Tibial artery (tissue), 4 donors: ENCODE measurements at regions not wholly inside any gene's neighbourhood (a gene's known extent, or its start where the extent isn't known, plus 50 kb on each side); places are given as distances from the start of the nearest gene placed in this dataset.

Experiments
- DNase-seq, 2 donors: peaks; one replicate each; pipeline ENCODE4 v3.0.0-alpha.2; 2019
- H3K27ac ChIP-seq, 2 donors: fragments of 200-600 bp; sonication (generic) in 1 of 2; 1 replicate in 1 of 2; 2 replicates in 1 of 2; pipeline ENCODE4 v1.5.1; 2018 to 2019; ENCODE audit warnings: mild to moderate bottlenecking in 1 of 2
- H3K27me3 ChIP-seq, 2 donors: fragments of 200-600 bp; sonication (generic) in 1 of 2; one replicate each; pipeline versions ENCODE4 v1.5.1 to v1.6.0; 2016 to 2019
- H3K36me3 ChIP-seq, 3 donors: fragments of 200-600 bp; sonication (generic) in 2 of 3; one replicate each; pipeline ENCODE4 v1.5.1; 2016 to 2019; ENCODE audit warnings: mild to moderate bottlenecking in 2 of 3
- H3K4me1 ChIP-seq, 4 donors: fragments of 200-600 bp; sonication (generic) in 2 of 4; 1 replicate in 3 of 4; 2 replicates in 1 of 4; pipeline ENCODE4 v1.5.1; 2016 to 2019
- H3K4me3 ChIP-seq, 2 donors: fragments of 200-600 bp; sonication (generic) in 1 of 2; 1 replicate in 1 of 2; 2 replicates in 1 of 2; pipeline ENCODE4 v1.5.1; 2018 to 2019; ENCODE audit warnings: mild to moderate bottlenecking in 2 of 2
- H3K9me3 ChIP-seq, 3 donors: fragments of 200-600 bp; sonication (generic) in 1 of 3; one replicate each; pipeline ENCODE4 v1.5.1; 2016 to 2019
- CTCF ChIP-seq, 2 experiments: fragments of 200-600 bp in 1 of 2; fragments of 450-650 bp in 1 of 2; IDR thresholded peaks; one replicate each; pipeline ENCODE4 v1.5.1; 2017 to 2019; ENCODE audit warnings: antibody characterized with exemption in 2 of 2, mild to moderate bottlenecking in 1 of 2, moderate library complexity in 1 of 2
- intact Hi-C: fragments of 100-400 bp; cut with DNase I; formaldehyde crosslinking; loops from one replicate; pipeline ENCODE4 v1.15.0; 2023; ENCODE audit warnings: low total_unique reads

GRCh38 chr16:35734728-35735402 lies 2275.5 kb downstream of the TP53TG3F start:
- Histone ChIP-seq H3K27me3 (no peaks in the 10 kb centered on the region), H3K4me3 (no peak overlapping the region), H3K9me3 (no peaks in the 10 kb centered on the region), H3K4me1 (no peaks in the 10 kb centered on the region), H3K36me3 (no peaks in the 10 kb centered on the region), H3K27ac (no peak overlapping the region)
- no peak for DNase-seq
- intact Hi-C loops: no loop called here
- no peak for TF ChIP-seq CTCF (IDR thresholded peaks at IDR 0.05)

- Histone ChIP-seq H3K4me3 (no peak overlapping the region), H3K36me3 (no peaks in the 10 kb centered on the region), H3K27me3 (no peaks in the 10 kb centered on the region), H3K27ac (no peak overlapping the region), H3K9me3 (no peaks in the 10 kb centered on the region), H3K4me1 (no peaks in the 10 kb centered on the region)
- intact Hi-C loops: no loop called here
- TF ChIP-seq CTCF (IDR thresholded peaks at IDR 0.05): no peak
- no peak for DNase-seq
These were observed 2276.2 kb downstream of the TP53TG3F start for GRCh38 chr16:35735403-35736251.

DNA sequence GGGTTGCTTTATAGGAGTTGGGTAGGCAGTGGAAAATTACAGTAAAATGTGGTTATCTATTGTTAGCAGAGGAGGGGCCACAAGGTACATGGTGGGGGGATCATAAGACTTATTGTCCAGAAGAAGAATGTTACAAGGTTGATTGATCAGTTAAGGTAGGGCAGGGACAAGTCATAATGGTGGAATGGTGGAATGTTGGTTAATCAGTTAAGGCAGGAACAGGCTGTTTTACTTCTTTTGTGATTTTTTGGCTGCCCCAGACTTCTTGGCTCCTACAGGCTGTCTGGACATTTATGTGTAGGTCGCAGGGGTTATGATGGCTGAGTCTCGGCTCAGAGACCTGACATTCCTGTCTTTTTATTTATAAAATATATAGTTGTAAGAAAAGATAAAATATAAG lies 2277.1 kb downstream of the TP53TG3F start:
- TF ChIP-seq CTCF (IDR thresholded peaks at IDR 0.05): no peak
- Histone ChIP-seq H3K27me3 (no peaks in the 10 kb centered on the region), H3K4me3 (no peak overlapping the region), H3K9me3 (no peaks in the 10 kb centered on the region), H3K36me3 (no peaks in the 10 kb centered on the region), H3K4me1 (no peaks in the 10 kb centered on the region), H3K27ac (no peak overlapping the region)
- DNase-seq: no peak
- intact Hi-C loops: no loop called here

DNA sequence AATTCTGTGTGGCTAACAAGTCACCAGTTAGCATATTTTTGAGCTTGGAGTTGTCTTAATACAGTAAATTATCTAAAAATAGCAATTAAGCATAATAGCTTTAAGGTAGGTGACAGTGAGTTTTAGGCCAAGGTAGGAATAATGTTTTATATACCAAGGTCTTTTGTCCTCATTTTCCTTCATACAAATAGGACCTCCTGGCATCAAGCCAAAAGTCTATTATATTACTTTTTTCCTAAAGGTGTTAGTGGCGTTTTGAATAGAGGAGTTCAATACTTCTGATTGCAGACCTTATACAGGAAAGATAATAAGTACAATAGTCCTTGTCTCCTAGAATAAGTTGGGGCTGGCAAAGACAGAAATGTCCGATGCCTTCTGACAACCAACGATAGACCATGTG lies 2277.7 kb downstream of the TP53TG3F start:
- Histone ChIP-seq H3K9me3 (no peaks in the 10 kb centered on the region), H3K36me3 (no peaks in the 10 kb centered on the region), H3K27me3 (no peaks in the 10 kb centered on the region), H3K4me1 (no peaks in the 10 kb centered on the region), H3K27ac (no peak overlapping the region), H3K4me3 (no peak overlapping the region)
- intact Hi-C loops: no loop called here
- no peak for TF ChIP-seq CTCF (IDR thresholded peaks at IDR 0.05)
- DNase-seq: no peak

GRCh38 chr16:35741546-35741945 lies 2282.1 kb downstream of the TP53TG3F start:
- Histone ChIP-seq H3K4me1 (no peaks in the 10 kb centered on the region), H3K9me3 (peaks cover 0 to 5% (median 0%) of the 10 kb centered on the region in 3 donors), H3K27ac (no peak overlapping the region), H3K4me3 (no peak overlapping the region), H3K36me3 (no peaks in the 10 kb centered on the region), H3K27me3 (no peaks in the 10 kb centered on the region)
- TF ChIP-seq CTCF (IDR thresholded peaks at IDR 0.05): no peak
- DNase-seq: no peak
- intact Hi-C loops: no loop called here
